SK-N-SH (cell line): ENCODE measurements at regions not wholly inside any gene's neighbourhood (a gene's known extent, or its start where the extent isn't known, plus 50 kb on each side); places are given as distances from the start of the nearest gene placed in this dataset.

ENCODE experiments used
- CTCF ChIA-PET: fragments of 300-600, 350-600 bp; formaldehyde crosslinking; extraction: SDS; loops from one replicate; lab custom pipeline; 2021; lab: Yijun Ruan, JAX
- POLR2A ChIA-PET: fragments of 350-600 bp; sonication (Branson Sonifier 250); formaldehyde crosslinking; extraction: SDS; loops from one replicate; lab custom pipeline; 2020; ENCODE audit warnings: antibody characterized with exemption, inconsistent platforms; lab: Yijun Ruan, JAX
- DNase-seq: peaks from one replicate; pipeline ENCODE4 v3.0.0; 2012
- H2AFZ ChIP-seq: fragments of 200-600 bp; sonication (generic); 2 replicates; pipeline ENCODE4 v1.8.1; 2016; ENCODE audit warnings: antibody characterized with exemption, mild to moderate bottlenecking, low read depth
- H3F3A ChIP-seq: fragments of 200-600 bp; sonication (generic); replicated peaks from 2 replicates; pipeline ENCODE3; 2016; ENCODE audit warnings: antibody characterized with exemption, mild to moderate bottlenecking; ENCODE audit not compliant: insufficient read depth
- H3K27ac ChIP-seq, 2 experiments: fragments of 200-500 bp in 1 of 2; fragments of 200-600 bp in 1 of 2; sonication (Bioruptor generic) in 1 of 2; sonication (generic), shearing (Covaris generic) in 1 of 2; 2 replicates each; pipeline versions ENCODE4 v1.5.1 to v1.6.1; 2014 to 2016; ENCODE audit warnings: low read depth in 2 of 2, inconsistent platforms in 1 of 2, low read length in 1 of 2, mild to moderate bottlenecking in 1 of 2, mixed read lengths in 1 of 2
- H3K27me3 ChIP-seq: fragments of 200-600 bp; sonication (generic), shearing (Covaris generic); 2 replicates; pipeline ENCODE4 v1.6.1; 2016; ENCODE audit warnings: mixed run types; ENCODE audit not compliant: insufficient read depth
- H3K36me3 ChIP-seq, 2 experiments: fragments of 200-500 bp in 1 of 2; fragments of 200-600 bp in 1 of 2; sonication (Bioruptor generic) in 1 of 2; sonication (generic) in 1 of 2; replicated peaks in 1 of 2; 2 replicates each; pipeline versions ENCODE3 to v1.5.1; 2014 to 2016; ENCODE audit warnings: low read length in 1 of 2, mild to moderate bottlenecking in 1 of 2; ENCODE audit not compliant: insufficient read depth in 2 of 2, control insufficient read depth in 1 of 2
- H3K4me1 ChIP-seq, 2 experiments: fragments of 200-500 bp in 1 of 2; fragments of 200-600 bp in 1 of 2; sonication (Bioruptor generic) in 1 of 2; sonication (generic), shearing (Covaris generic) in 1 of 2; 2 replicates each; pipeline versions ENCODE4 v1.5.1 to v1.6.1; 2014 to 2016; ENCODE audit warnings: low read depth in 1 of 2, low read length in 1 of 2, mixed run types in 1 of 2; ENCODE audit not compliant: insufficient read depth in 2 of 2, control insufficient read depth in 1 of 2
- H3K4me2 ChIP-seq: fragments of 200-600 bp; sonication (generic), shearing (Covaris generic); 2 replicates; pipeline ENCODE4 v1.6.1; 2017; ENCODE audit warnings: mixed run types
- H3K4me3 ChIP-seq, 2 experiments: fragments of 200-500 bp in 1 of 2; fragments of 200-600 bp in 1 of 2; sonication (Bioruptor generic) in 1 of 2; sonication (generic), shearing (Covaris generic) in 1 of 2; 2 replicates each; pipeline versions ENCODE4 v1.5.1 to v1.8.1; 2014 to 2016; ENCODE audit warnings: low read depth in 2 of 2, inconsistent platforms in 1 of 2, low read length in 1 of 2, mild to moderate bottlenecking in 1 of 2, mixed read lengths in 1 of 2, moderate library complexity in 1 of 2
- H3K79me2 ChIP-seq: fragments of 200-600 bp; sonication (generic); 2 replicates; pipeline ENCODE4 v1.8.1; 2017; ENCODE audit warnings: mild to moderate bottlenecking; ENCODE audit not compliant: insufficient read depth
- H3K9ac ChIP-seq: fragments of 200-600 bp; sonication (generic); 2 replicates; pipeline ENCODE4 v1.6.1; 2017; ENCODE audit warnings: mixed run types
- H3K9me2 ChIP-seq: fragments of 200-600 bp; sonication (generic); 2 replicates; pipeline ENCODE4 v1.6.1; 2017; ENCODE audit warnings: mixed run types
- H3K9me3 ChIP-seq: fragments of 200-600 bp; sonication (generic); 2 replicates; pipeline ENCODE4 v1.6.1; 2017; ENCODE audit warnings: mixed run types, mild to moderate bottlenecking, moderate library complexity
- H4K20me1 ChIP-seq: fragments of 200-600 bp; sonication (generic); 2 replicates; pipeline ENCODE4 v1.6.1; 2017; ENCODE audit warnings: mild to moderate bottlenecking, mixed run types; ENCODE audit not compliant: insufficient read depth
- CHD2 ChIP-seq: fragments of 150-350 bp; IDR thresholded peaks from 2 replicates; pipeline ENCODE4 v1.6.1; 2018; ENCODE audit warnings: low read length; ENCODE audit not compliant: partially characterized antibody
- EP300 ChIP-seq, 2 experiments: IDR thresholded peaks; 2 replicates each; pipeline versions ENCODE4 v1.4.0 to v1.6.1; 2012; ENCODE audit warnings: borderline replicate concordance in 1 of 2, low read depth in 1 of 2, low read length in 1 of 2
- EZH2phosphoT487 ChIP-seq: fragments of 200-600 bp; sonication (generic); IDR thresholded peaks from 2 replicates; pipeline ENCODE4 v1.6.1; 2017; ENCODE audit warnings: low read depth, mixed run types, mild to moderate bottlenecking, antibody characterized with exemption, moderate library complexity, borderline replicate concordance
- GABPA ChIP-seq: IDR thresholded peaks from 2 replicates; pipeline ENCODE4 v1.4.0; 2012; ENCODE audit warnings: low read depth, mild to moderate bottlenecking
- GATA2 ChIP-seq: sonication (generic); formaldehyde crosslinking; IDR thresholded peaks from 2 replicates; pipeline ENCODE4 v1.5.0; 2020; ENCODE audit warnings: mild to moderate bottlenecking, missing genetic modification reagents
- MXI1 ChIP-seq: IDR thresholded peaks from 2 replicates; pipeline ENCODE4 v1.6.1; 2012; ENCODE audit warnings: mild to moderate bottlenecking, low read depth, low read length, improper control_type of control experiment
- NFIC ChIP-seq: IDR thresholded peaks from 2 replicates; pipeline ENCODE4 v1.4.0; 2012; ENCODE audit warnings: borderline replicate concordance
- RAD21 ChIP-seq: IDR thresholded peaks from 2 replicates; pipeline ENCODE4 v1.6.1; 2012; ENCODE audit warnings: mild to moderate bottlenecking, low read length
- RCOR1 ChIP-seq: fragments of 150-350 bp; IDR thresholded peaks from 2 replicates; pipeline ENCODE4 v1.6.1; 2017; ENCODE audit warnings: antibody characterized with exemption, low read length
- RFX5 ChIP-seq: IDR thresholded peaks from 2 replicates; pipeline ENCODE4 v1.6.1; 2012; ENCODE audit warnings: mild to moderate bottlenecking, improper control_type of control experiment, low read length
- SIN3A ChIP-seq: IDR thresholded peaks from 2 replicates; pipeline ENCODE4 v1.6.1; 2012; ENCODE audit warnings: low read depth, mild to moderate bottlenecking, low read length, moderate library complexity, borderline replicate concordance
- SMC3 ChIP-seq: IDR thresholded peaks from 2 replicates; pipeline ENCODE4 v1.6.1; 2012; ENCODE audit warnings: low read depth, low read length, improper control_type of control experiment
- TCF12 ChIP-seq: IDR thresholded peaks from 2 replicates; pipeline ENCODE4 v1.4.0; 2012
- YY1 ChIP-seq: IDR thresholded peaks from 2 replicates; pipeline ENCODE4 v1.4.0; 2012; ENCODE audit warnings: low read depth, mild to moderate bottlenecking
- WGBS: methylation state at CpG from one replicate; pipeline ENCODE4 v1.1.6; 2017; ENCODE audit warnings: low lambda C conversion rate; 5-methylcytosine and 5-hydroxymethylcytosine counted together
- TF ChIP-seq, protein P1 (sequence below): IDR thresholded peaks from 2 replicates; pipeline ENCODE4; 2012
- TF ChIP-seq, protein P2 (sequence below): IDR thresholded peaks from 2 replicates; pipeline ENCODE4 v1.4.0; 2012; ENCODE audit warnings: low read depth
- TF ChIP-seq, protein P3 (sequence below): fragments of 150-350 bp; IDR thresholded peaks from 2 replicates; pipeline ENCODE4 v1.6.1; 2017; ENCODE audit warnings: antibody characterized with exemption, low read length, low read depth, borderline replicate concordance
- TF ChIP-seq, protein P4 (sequence below): IDR thresholded peaks from 2 replicates; pipeline ENCODE4 v1.4.0; 2012; ENCODE audit warnings: low read depth, borderline replicate concordance
- TF ChIP-seq, protein P5 (sequence below): IDR thresholded peaks from 2 replicates; pipeline ENCODE4 v1.4.0; 2012; ENCODE audit warnings: low read depth, borderline replicate concordance

DNA sequence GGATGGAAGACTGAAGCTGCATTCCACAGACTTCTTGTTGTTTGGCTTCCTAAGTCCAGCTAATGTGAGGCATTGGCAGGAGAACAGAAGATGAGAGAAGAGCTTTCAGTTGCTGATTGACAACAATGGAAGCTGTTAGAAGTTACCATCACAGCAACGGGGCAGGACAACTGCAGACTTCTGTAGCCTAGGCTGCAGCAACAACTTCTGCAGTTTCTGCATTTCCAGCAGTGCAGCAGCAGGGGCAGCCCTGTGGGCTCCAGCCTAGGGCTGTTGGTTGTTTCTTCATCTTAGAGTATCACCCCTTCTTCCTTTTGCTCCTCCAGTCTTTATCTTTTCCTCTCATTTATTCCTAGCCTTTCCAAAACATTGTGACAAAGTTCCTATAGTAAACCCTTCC lies 528.8 kb upstream of the PTGER4 start:
- POLR2A ChIA-PET, result no interaction called here
- CTCF ChIA-PET, result no interaction called here
- no peak overlapping the region for H2AFZ ChIP-seq

DNA sequence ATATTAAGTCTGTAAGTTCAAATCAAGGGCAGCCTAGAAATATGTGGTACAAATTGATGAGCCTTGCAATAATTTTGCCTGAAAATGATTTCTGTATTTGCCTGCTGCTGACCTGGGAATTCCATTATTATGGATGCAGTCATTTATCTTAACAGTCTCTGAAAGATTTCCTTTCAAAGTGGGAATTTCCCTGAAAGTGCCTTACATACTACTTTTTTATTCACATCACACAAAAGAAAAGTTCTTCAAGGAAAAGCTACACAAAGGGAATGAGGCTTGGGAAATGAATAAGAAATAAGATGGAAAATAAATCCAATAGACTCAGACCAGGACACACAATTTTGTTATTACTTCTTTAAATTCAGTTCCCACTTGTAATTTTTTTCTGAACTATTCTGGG lies 537.8 kb upstream of the PTGER4 start:
- Histone ChIP-seq H3K9me2 (no peaks in the 10 kb centered on the region), H3F3A (no peaks in the 10 kb centered on the region), H3K27ac (no peak overlapping the region), H4K20me1 (no peaks in the 10 kb centered on the region), H2AFZ (no peak overlapping the region), H3K27me3 (no peaks in the 10 kb centered on the region), H3K9ac (no peak overlapping the region), H3K79me2 (no peaks in the 10 kb centered on the region), H3K4me2 (no peak overlapping the region), H3K9me3 (no peaks in the 10 kb centered on the region)
- no peak for DNase-seq
- CTCF ChIA-PET, result no interaction called here
- TF ChIP-seq RFX5 (no peak), GABPA (no peak), SIN3A (no peak), SMC3 (no peak), NFIC (no peak), EP300 (IDR thresholded peaks at IDR 0.05; ENCODE audit: borderline replicate concordance in 1 of 2, low read depth in 1 of 2, low read length in 1 of 2) (no peak), YY1 (no peak), TCF12 (no peak), RCOR1 (no peak), RAD21 (no peak), EZH2phosphoT487 (no peak)
- TF ChIP-seq, protein P1, sequence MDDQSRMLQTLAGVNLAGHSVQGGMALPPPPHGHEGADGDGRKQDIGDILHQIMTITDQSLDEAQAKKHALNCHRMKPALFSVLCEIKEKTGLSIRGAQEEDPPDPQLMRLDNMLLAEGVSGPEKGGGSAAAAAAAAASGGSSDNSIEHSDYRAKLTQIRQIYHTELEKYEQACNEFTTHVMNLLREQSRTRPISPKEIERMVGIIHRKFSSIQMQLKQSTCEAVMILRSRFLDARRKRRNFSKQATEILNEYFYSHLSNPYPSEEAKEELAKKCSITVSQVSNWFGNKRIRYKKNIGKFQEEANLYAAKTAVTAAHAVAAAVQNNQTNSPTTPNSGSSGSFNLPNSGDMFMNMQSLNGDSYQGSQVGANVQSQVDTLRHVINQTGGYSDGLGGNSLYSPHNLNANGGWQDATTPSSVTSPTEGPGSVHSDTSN, result no peak
- TF ChIP-seq, protein P2, sequence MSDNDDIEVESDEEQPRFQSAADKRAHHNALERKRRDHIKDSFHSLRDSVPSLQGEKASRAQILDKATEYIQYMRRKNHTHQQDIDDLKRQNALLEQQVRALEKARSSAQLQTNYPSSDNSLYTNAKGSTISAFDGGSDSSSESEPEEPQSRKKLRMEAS, result no peak
- TF ChIP-seq, protein P3, sequence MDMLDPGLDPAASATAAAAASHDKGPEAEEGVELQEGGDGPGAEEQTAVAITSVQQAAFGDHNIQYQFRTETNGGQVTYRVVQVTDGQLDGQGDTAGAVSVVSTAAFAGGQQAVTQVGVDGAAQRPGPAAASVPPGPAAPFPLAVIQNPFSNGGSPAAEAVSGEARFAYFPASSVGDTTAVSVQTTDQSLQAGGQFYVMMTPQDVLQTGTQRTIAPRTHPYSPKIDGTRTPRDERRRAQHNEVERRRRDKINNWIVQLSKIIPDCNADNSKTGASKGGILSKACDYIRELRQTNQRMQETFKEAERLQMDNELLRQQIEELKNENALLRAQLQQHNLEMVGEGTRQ, result no peak
- TF ChIP-seq, protein P4, sequence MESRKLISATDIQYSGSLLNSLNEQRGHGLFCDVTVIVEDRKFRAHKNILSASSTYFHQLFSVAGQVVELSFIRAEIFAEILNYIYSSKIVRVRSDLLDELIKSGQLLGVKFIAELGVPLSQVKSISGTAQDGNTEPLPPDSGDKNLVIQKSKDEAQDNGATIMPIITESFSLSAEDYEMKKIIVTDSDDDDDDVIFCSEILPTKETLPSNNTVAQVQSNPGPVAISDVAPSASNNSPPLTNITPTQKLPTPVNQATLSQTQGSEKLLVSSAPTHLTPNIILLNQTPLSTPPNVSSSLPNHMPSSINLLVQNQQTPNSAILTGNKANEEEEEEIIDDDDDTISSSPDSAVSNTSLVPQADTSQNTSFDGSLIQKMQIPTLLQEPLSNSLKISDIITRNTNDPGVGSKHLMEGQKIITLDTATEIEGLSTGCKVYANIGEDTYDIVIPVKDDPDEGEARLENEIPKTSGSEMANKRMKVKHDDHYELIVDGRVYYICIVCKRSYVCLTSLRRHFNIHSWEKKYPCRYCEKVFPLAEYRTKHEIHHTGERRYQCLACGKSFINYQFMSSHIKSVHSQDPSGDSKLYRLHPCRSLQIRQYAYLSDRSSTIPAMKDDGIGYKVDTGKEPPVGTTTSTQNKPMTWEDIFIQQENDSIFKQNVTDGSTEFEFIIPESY, result no peak
- TF ChIP-seq, protein P5, sequence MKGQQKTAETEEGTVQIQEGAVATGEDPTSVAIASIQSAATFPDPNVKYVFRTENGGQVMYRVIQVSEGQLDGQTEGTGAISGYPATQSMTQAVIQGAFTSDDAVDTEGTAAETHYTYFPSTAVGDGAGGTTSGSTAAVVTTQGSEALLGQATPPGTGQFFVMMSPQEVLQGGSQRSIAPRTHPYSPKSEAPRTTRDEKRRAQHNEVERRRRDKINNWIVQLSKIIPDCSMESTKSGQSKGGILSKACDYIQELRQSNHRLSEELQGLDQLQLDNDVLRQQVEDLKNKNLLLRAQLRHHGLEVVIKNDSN, result no peak
- TF ChIP-seq, all 33 proteins: peak for 0
- H3K4me1 ChIP-seq, result no peaks in the 10 kb centered on the region
- POLR2A ChIA-PET, result no interaction called here
- no peaks in the 10 kb centered on the region for H3K36me3 ChIP-seq
- H3K4me3 ChIP-seq, result no peak overlapping the region

More for the DNA sequence above, 528.8 kb upstream of the PTGER4 start:
- H3F3A ChIP-seq, result no peaks in the 10 kb centered on the region
- H3K27ac ChIP-seq, result no peak overlapping the region
- TF ChIP-seq GATA2 (CRISPR knock-in tag) (no peak), RAD21 (no peak), GABPA (no peak), MXI1 (no peak), CHD2 (no peak), SIN3A (no peak)
- TF ChIP-seq, protein P2, result no peak
- TF ChIP-seq, all 33 proteins: peak for 0
- no peaks in the 10 kb centered on the region for H4K20me1 ChIP-seq
- no peaks in the 10 kb centered on the region for H3K4me1 ChIP-seq
- H3K36me3 ChIP-seq, result no peaks in the 10 kb centered on the region
- no peak overlapping the region for H3K4me3 ChIP-seq
- H3K9me3 ChIP-seq, result no peaks in the 10 kb centered on the region
- H3K9me2 ChIP-seq, result no peaks in the 10 kb centered on the region
- DNase-seq, result no peak
- H3K4me2 ChIP-seq, result no peak overlapping the region
- no peak overlapping the region for H3K9ac ChIP-seq
- no peaks in the 10 kb centered on the region for H3K79me2 ChIP-seq
- H3K27me3 ChIP-seq, result no peaks in the 10 kb centered on the region
- WGBS, result 0% methylated on average over 1 of the region's 1 CpG
